ENCODE measurements at regions not wholly inside any gene's neighbourhood (a gene's known extent, or its start where the extent isn't known, plus 50 kb on each side); places are given as distances from the start of the nearest gene placed in this dataset.
A peak's percentile ranks its signal among the peaks of the same experiment; 100 is the strongest.

DNA sequence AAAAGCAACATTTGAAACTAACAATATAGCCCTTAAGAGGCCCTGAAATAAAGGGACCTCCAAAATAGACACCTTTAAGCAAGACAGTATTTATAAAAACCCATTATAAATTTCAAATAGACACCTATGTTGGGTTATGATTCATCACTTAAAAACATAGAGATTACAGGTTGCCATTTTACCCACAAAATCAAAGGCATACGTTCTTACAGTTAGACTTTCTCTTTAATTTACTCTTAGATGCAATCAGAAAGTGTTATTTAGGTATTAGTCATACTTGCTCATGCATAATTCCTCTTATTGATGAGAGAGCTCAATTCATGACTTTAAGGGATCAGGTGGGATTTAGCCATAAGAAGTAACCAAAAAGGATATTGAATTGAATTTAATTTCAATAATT, 51.5 kb upstream of the TMEM200A start:
- H3K27ac ChIP-seq, result no peak overlapping the region
- TF ChIP-seq, protein P1, sequence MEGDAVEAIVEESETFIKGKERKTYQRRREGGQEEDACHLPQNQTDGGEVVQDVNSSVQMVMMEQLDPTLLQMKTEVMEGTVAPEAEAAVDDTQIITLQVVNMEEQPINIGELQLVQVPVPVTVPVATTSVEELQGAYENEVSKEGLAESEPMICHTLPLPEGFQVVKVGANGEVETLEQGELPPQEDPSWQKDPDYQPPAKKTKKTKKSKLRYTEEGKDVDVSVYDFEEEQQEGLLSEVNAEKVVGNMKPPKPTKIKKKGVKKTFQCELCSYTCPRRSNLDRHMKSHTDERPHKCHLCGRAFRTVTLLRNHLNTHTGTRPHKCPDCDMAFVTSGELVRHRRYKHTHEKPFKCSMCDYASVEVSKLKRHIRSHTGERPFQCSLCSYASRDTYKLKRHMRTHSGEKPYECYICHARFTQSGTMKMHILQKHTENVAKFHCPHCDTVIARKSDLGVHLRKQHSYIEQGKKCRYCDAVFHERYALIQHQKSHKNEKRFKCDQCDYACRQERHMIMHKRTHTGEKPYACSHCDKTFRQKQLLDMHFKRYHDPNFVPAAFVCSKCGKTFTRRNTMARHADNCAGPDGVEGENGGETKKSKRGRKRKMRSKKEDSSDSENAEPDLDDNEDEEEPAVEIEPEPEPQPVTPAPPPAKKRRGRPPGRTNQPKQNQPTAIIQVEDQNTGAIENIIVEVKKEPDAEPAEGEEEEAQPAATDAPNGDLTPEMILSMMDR (IDR thresholded peaks at IDR 0.05), result no peak
- TF ChIP-seq ZFX (IDR thresholded peaks at IDR 0.05; ENCODE audit: borderline replicate concordance), result no peak

- no peak overlapping the region for H3K27ac ChIP-seq
- TF ChIP-seq, protein P1 (IDR thresholded peaks at IDR 0.05), result peak; percentile 3; the same call in 1 of the 2 replicates
- no peak for TF ChIP-seq ZFX (IDR thresholded peaks at IDR 0.05; ENCODE audit: borderline replicate concordance)
These were observed 52.6 kb upstream of the TMEM200A start for GRCh38 chr6:130313206-130313605.

DNA sequence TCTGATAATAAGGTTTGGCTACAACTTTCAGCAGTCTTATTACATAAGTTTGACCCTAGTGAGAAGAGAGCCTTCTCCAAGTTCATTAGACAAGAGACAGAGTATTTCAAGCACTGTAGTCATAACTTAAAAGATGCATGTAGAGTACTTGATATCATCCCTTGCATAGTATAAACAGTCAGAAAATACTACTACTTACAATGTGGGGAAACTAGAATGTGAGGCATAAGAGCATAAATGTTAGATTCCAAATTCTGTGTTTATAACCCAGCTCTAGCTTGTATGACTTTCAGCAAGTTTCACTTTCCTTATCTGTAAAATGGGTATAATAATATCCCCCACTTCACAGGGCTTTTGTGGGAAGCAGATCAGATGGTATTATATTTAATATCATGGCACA, 56.8 kb upstream of the TMEM200A start:
- H3K27ac ChIP-seq, result no peak overlapping the region
- TF ChIP-seq ZFX (IDR thresholded peaks at IDR 0.05; ENCODE audit: borderline replicate concordance), result no peak
- TF ChIP-seq, protein P1 (IDR thresholded peaks at IDR 0.05), result no peak

DNA sequence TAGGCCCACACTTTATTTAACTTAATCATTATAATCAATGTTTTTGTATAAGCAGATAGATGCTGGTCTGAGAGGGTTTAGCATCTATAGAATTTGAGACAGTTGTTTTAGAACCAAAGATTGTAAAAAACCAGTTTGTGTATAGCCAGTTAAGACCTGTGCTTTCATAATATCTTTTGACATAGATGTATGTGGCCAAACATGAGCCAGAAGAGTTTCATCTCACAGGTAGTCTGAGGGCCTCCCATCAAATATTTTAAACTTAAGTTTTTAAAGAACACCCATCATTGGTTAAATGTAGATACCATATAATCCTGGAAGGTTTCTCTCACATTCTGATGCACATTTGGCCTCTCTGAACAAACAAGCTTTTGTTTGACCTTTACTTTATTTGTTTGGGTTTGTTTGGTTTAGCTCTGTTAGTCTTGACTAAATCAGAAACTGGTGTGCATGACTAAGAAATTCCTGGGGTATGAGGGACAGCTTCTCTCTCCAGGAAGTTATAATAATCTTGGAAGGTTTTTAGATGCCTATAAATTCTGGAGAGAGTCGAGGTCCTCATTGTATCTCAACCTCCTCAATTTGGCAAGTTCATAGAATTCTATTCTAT, 58.0 kb upstream of the TMEM200A start:
- TF ChIP-seq ZFX (IDR thresholded peaks at IDR 0.05; ENCODE audit: borderline replicate concordance), result no peak
- TF ChIP-seq, protein P1 (IDR thresholded peaks at IDR 0.05), result no peak
- H3K27ac ChIP-seq, result peak overlapping the region; percentile 29; the same call in 1 of the 2 replicates

DNA sequence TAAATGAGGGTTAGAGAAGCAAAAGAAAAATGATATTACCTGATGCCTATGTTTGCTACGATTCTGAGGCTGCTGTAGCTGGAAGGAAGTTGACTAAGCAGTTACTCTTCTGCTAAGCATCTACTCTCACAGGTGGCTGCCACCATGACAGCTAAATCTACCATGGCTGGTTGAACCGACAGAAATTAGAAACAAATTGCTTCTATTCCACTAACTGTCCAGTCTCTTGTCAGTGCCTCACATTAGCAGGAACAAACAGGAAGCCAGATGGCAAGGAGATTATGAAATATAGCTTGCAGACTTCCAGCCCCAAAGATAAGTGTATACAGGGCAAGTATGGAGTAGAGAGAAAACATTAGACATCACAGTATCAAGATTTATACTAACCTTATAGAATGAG, 59.4 kb upstream of the TMEM200A start:
- no peak for TF ChIP-seq ZFX (IDR thresholded peaks at IDR 0.05; ENCODE audit: borderline replicate concordance)
- TF ChIP-seq, protein P1 (IDR thresholded peaks at IDR 0.05), result no peak
- no peak overlapping the region for H3K27ac ChIP-seq

GRCh38 chr6:130303431-130303830, 62.4 kb upstream of the TMEM200A start:
- TF ChIP-seq ZFX (IDR thresholded peaks at IDR 0.05; ENCODE audit: borderline replicate concordance), result no peak
- TF ChIP-seq, protein P1 (IDR thresholded peaks at IDR 0.05), result no peak
- H3K27ac ChIP-seq, result no peak overlapping the region

- TF ChIP-seq, protein P1 (IDR thresholded peaks at IDR 0.05), result no peak
- TF ChIP-seq ZFX (IDR thresholded peaks at IDR 0.05; ENCODE audit: borderline replicate concordance), result no peak
These were observed 67.6 kb upstream of the TMEM200A start for GRCh38 chr6:130298258-130298657.

More at GRCh38 chr6:130298258-130298657, 67.6 kb upstream of the TMEM200A start:
- H3K27ac ChIP-seq, result no peak overlapping the region

All from 22Rv1 (cell line).